ENCODE measurements at regions not wholly inside any gene's neighbourhood (a gene's known extent, or its start where the extent isn't known, plus 50 kb on each side); places are given as distances from the start of the nearest gene placed in this dataset.

- H3K27ac ChIP-seq (ENCODE audit: low read length) = no peak overlapping the region
- DNase-seq = no peak
These were observed 128.0 kb downstream of the ETS2 start for GRCh38 chr21:38933731-38934130.

GRCh38 chr21:38931291-38931690 is 125.6 kb downstream of the ETS2 start:
- peaks cover 2% of the 10 kb centered on the region for H3K4me1 ChIP-seq (ENCODE audit: control insufficient read depth, insufficient read depth, low read length)
- no peaks in the 10 kb centered on the region for H3K36me3 ChIP-seq (ENCODE audit: control insufficient read depth, insufficient read depth, low read length)
- no peak for DNase-seq
- WGBS (ENCODE audit: insufficient coverage, low lambda C conversion rate) = 80% methylated on average over 1 of the region's 3 CpGs
- H3K9me3 ChIP-seq (ENCODE audit: control insufficient read depth, low read depth, low read length) = no peaks in the 10 kb centered on the region
- H3K27me3 ChIP-seq (ENCODE audit: control insufficient read depth, insufficient read depth, low read length) = no peaks in the 10 kb centered on the region
- no peak overlapping the region for H3K27ac ChIP-seq (ENCODE audit: low read length)
- no peak overlapping the region for H3K4me3 ChIP-seq (ENCODE audit: low read length)

More at GRCh38 chr21:38933731-38934130, 128.0 kb downstream of the ETS2 start:
- H3K27me3 ChIP-seq (ENCODE audit: control insufficient read depth, insufficient read depth, low read length) = no peaks in the 10 kb centered on the region
- no peak overlapping the region for H3K4me3 ChIP-seq (ENCODE audit: low read length)
- WGBS (ENCODE audit: insufficient coverage, low lambda C conversion rate) = 80% methylated on average over 2 of the region's 10 CpGs
- no peaks in the 10 kb centered on the region for H3K36me3 ChIP-seq (ENCODE audit: control insufficient read depth, insufficient read depth, low read length)
- H3K9me3 ChIP-seq (ENCODE audit: control insufficient read depth, low read depth, low read length) = no peaks in the 10 kb centered on the region
- no peaks in the 10 kb centered on the region for H3K4me1 ChIP-seq (ENCODE audit: control insufficient read depth, insufficient read depth, low read length)

GRCh38 chr21:38930853-38931252 is 125.1 kb downstream of the ETS2 start:
- no peak for DNase-seq
- WGBS (ENCODE audit: insufficient coverage, low lambda C conversion rate) = 71% methylated on average over 1 of the region's 3 CpGs
- Histone ChIP-seq H3K27ac (ENCODE audit: low read length) (peak overlapping the region; percentile 5), H3K36me3 (ENCODE audit: control insufficient read depth, insufficient read depth, low read length) (no peaks in the 10 kb centered on the region), H3K27me3 (ENCODE audit: control insufficient read depth, insufficient read depth, low read length) (no peaks in the 10 kb centered on the region), H3K4me1 (ENCODE audit: control insufficient read depth, insufficient read depth, low read length) (peaks cover 3% of the 10 kb centered on the region), H3K9me3 (ENCODE audit: control insufficient read depth, low read depth, low read length) (no peaks in the 10 kb centered on the region), H3K4me3 (ENCODE audit: low read length) (no peak overlapping the region)

- WGBS (ENCODE audit: insufficient coverage, low lambda C conversion rate) = 80% methylated on average over 1 of the region's 2 CpGs
- Histone ChIP-seq H3K4me1 (ENCODE audit: control insufficient read depth, insufficient read depth, low read length) (peaks cover 9% of the 10 kb centered on the region), H3K27ac (ENCODE audit: low read length) (no peak overlapping the region)
These were observed 124.3 kb downstream of the ETS2 start for GRCh38 chr21:38930066-38930465.

GRCh38 chr21:38929652-38930051 is 123.9 kb downstream of the ETS2 start:
- peaks cover 9% of the 10 kb centered on the region for H3K4me1 ChIP-seq (ENCODE audit: control insufficient read depth, insufficient read depth, low read length)
- no peak overlapping the region for H3K4me3 ChIP-seq (ENCODE audit: low read length)
- H3K27ac ChIP-seq (ENCODE audit: low read length) = no peak overlapping the region
- H3K36me3 ChIP-seq (ENCODE audit: control insufficient read depth, insufficient read depth, low read length) = no peaks in the 10 kb centered on the region
- no peaks in the 10 kb centered on the region for H3K27me3 ChIP-seq (ENCODE audit: control insufficient read depth, insufficient read depth, low read length)
- no peaks in the 10 kb centered on the region for H3K9me3 ChIP-seq (ENCODE audit: control insufficient read depth, low read depth, low read length)
- no peak for DNase-seq
- WGBS (ENCODE audit: insufficient coverage, low lambda C conversion rate) = no CpG with 5 or more reads among the region's 1 CpG

More at GRCh38 chr21:38930066-38930465, 124.3 kb downstream of the ETS2 start:
- H3K4me3 ChIP-seq (ENCODE audit: low read length) = no peak overlapping the region
- no peaks in the 10 kb centered on the region for H3K9me3 ChIP-seq (ENCODE audit: control insufficient read depth, low read depth, low read length)
- DNase-seq = no peak
- no peaks in the 10 kb centered on the region for H3K36me3 ChIP-seq (ENCODE audit: control insufficient read depth, insufficient read depth, low read length)
- H3K27me3 ChIP-seq (ENCODE audit: control insufficient read depth, insufficient read depth, low read length) = no peaks in the 10 kb centered on the region

GRCh38 chr21:38929142-38929541 is 123.4 kb downstream of the ETS2 start:
- no peak overlapping the region for H3K4me3 ChIP-seq (ENCODE audit: low read length)
- H3K36me3 ChIP-seq (ENCODE audit: control insufficient read depth, insufficient read depth, low read length) = no peaks in the 10 kb centered on the region
- H3K4me1 ChIP-seq (ENCODE audit: control insufficient read depth, insufficient read depth, low read length) = peaks cover 9% of the 10 kb centered on the region
- DNase-seq = no peak
- H3K27me3 ChIP-seq (ENCODE audit: control insufficient read depth, insufficient read depth, low read length) = no peaks in the 10 kb centered on the region
- H3K27ac ChIP-seq (ENCODE audit: low read length) = no peak overlapping the region
- WGBS (ENCODE audit: insufficient coverage, low lambda C conversion rate) = no CpG with 5 or more reads among the region's 1 CpG
- H3K9me3 ChIP-seq (ENCODE audit: control insufficient read depth, low read depth, low read length) = no peaks in the 10 kb centered on the region

GRCh38 chr21:38927776-38928175 is 122.0 kb downstream of the ETS2 start:
- no peaks in the 10 kb centered on the region for H3K9me3 ChIP-seq (ENCODE audit: control insufficient read depth, low read depth, low read length)
- peaks cover 18% of the 10 kb centered on the region for H3K4me1 ChIP-seq (ENCODE audit: control insufficient read depth, insufficient read depth, low read length)
- DNase-seq = no peak
- no peaks in the 10 kb centered on the region for H3K27me3 ChIP-seq (ENCODE audit: control insufficient read depth, insufficient read depth, low read length)
- no peak overlapping the region for H3K4me3 ChIP-seq (ENCODE audit: low read length)
- no peak overlapping the region for H3K27ac ChIP-seq (ENCODE audit: low read length)
- H3K36me3 ChIP-seq (ENCODE audit: control insufficient read depth, insufficient read depth, low read length) = no peaks in the 10 kb centered on the region
- WGBS (ENCODE audit: insufficient coverage, low lambda C conversion rate) = no CpG with 5 or more reads among the region's 3 CpGs

GRCh38 chr21:38925923-38926322 is 120.2 kb downstream of the ETS2 start:
- H3K4me3 ChIP-seq (ENCODE audit: low read length) = no peak overlapping the region
- no peaks in the 10 kb centered on the region for H3K9me3 ChIP-seq (ENCODE audit: control insufficient read depth, low read depth, low read length)
- no peaks in the 10 kb centered on the region for H3K36me3 ChIP-seq (ENCODE audit: control insufficient read depth, insufficient read depth, low read length)
- no CpG with 5 or more reads among the region's 7 CpGs for WGBS (ENCODE audit: insufficient coverage, low lambda C conversion rate)
- peak; percentile 50 to 51 for DNase-seq
- H3K27me3 ChIP-seq (ENCODE audit: control insufficient read depth, insufficient read depth, low read length) = no peaks in the 10 kb centered on the region
- H3K4me1 ChIP-seq (ENCODE audit: control insufficient read depth, insufficient read depth, low read length) = peaks cover 22% of the 10 kb centered on the region
- peak overlapping the region; percentile 63 for H3K27ac ChIP-seq (ENCODE audit: low read length)

GRCh38 chr21:38925478-38925877 is 119.7 kb downstream of the ETS2 start:
- DNase-seq = no peak
- no peak overlapping the region for H3K4me3 ChIP-seq (ENCODE audit: low read length)
- peaks cover 22% of the 10 kb centered on the region for H3K4me1 ChIP-seq (ENCODE audit: control insufficient read depth, insufficient read depth, low read length)
- no CpG with 5 or more reads among the region's 3 CpGs for WGBS (ENCODE audit: insufficient coverage, low lambda C conversion rate)
- peak overlapping the region; percentile 63 for H3K27ac ChIP-seq (ENCODE audit: low read length)
- H3K36me3 ChIP-seq (ENCODE audit: control insufficient read depth, insufficient read depth, low read length) = no peaks in the 10 kb centered on the region
- H3K27me3 ChIP-seq (ENCODE audit: control insufficient read depth, insufficient read depth, low read length) = no peaks in the 10 kb centered on the region
- no peaks in the 10 kb centered on the region for H3K9me3 ChIP-seq (ENCODE audit: control insufficient read depth, low read depth, low read length)

- H3K27ac ChIP-seq (ENCODE audit: low read length) = no peak overlapping the region
- WGBS (ENCODE audit: insufficient coverage, low lambda C conversion rate) = no CpG with 5 or more reads among the region's 5 CpGs
These were observed 119.2 kb downstream of the ETS2 start for GRCh38 chr21:38924954-38925353.

GRCh38 chr21:38923429-38923828 is 117.7 kb downstream of the ETS2 start:
- no peaks in the 10 kb centered on the region for H3K27me3 ChIP-seq (ENCODE audit: control insufficient read depth, insufficient read depth, low read length)
- H3K9me3 ChIP-seq (ENCODE audit: control insufficient read depth, low read depth, low read length) = no peaks in the 10 kb centered on the region
- peaks cover 37% of the 10 kb centered on the region for H3K4me1 ChIP-seq (ENCODE audit: control insufficient read depth, insufficient read depth, low read length)
- DNase-seq = peak; percentile 55 to 77
- no peak overlapping the region for H3K4me3 ChIP-seq (ENCODE audit: low read length)
- peak overlapping the region; percentile 51 for H3K27ac ChIP-seq (ENCODE audit: low read length)
- WGBS (ENCODE audit: insufficient coverage, low lambda C conversion rate) = no CpG with 5 or more reads among the region's 4 CpGs
- H3K36me3 ChIP-seq (ENCODE audit: control insufficient read depth, insufficient read depth, low read length) = no peaks in the 10 kb centered on the region

More at GRCh38 chr21:38924954-38925353, 119.2 kb downstream of the ETS2 start:
- no peaks in the 10 kb centered on the region for H3K9me3 ChIP-seq (ENCODE audit: control insufficient read depth, low read depth, low read length)
- DNase-seq = no peak
- no peaks in the 10 kb centered on the region for H3K36me3 ChIP-seq (ENCODE audit: control insufficient read depth, insufficient read depth, low read length)
- no peak overlapping the region for H3K4me3 ChIP-seq (ENCODE audit: low read length)
- peaks cover 22% of the 10 kb centered on the region for H3K4me1 ChIP-seq (ENCODE audit: control insufficient read depth, insufficient read depth, low read length)
- H3K27me3 ChIP-seq (ENCODE audit: control insufficient read depth, insufficient read depth, low read length) = no peaks in the 10 kb centered on the region

All from large intestine (tissue), 3 donors.